ENCODE measurements at regions not wholly inside any gene's neighbourhood (a gene's known extent, or its start where the extent isn't known, plus 50 kb on each side); places are given as distances from the start of the nearest gene placed in this dataset.

GRCh38 chr18:56240405-56240804 is 398.0 kb downstream of the TXNL1 start:
- DNase-seq, result no peak
- Histone ChIP-seq H3K27ac (no peak overlapping the region), H3K4me1 (peaks cover 0 to 1% of the 10 kb centered on the region in 2 donors), H3K36me3 (no peaks in the 10 kb centered on the region), H3K4me3 (replicated peaks in 1 of 3) (no peak overlapping the region), H3K9me3 (no peaks in the 10 kb centered on the region), H3K27me3 (no peaks in the 10 kb centered on the region)
- intact Hi-C loops (cut with DNase I), result no loop called here
- no peak for TF ChIP-seq CTCF (IDR thresholded peaks at IDR 0.05)
- 96 to 99% methylated on average over 3 of the region's 3 CpGs for WGBS, 2 donors

GRCh38 chr18:56238576-56238975 is 399.8 kb downstream of the TXNL1 start:
- Histone ChIP-seq H3K9me3 (no peaks in the 10 kb centered on the region), H3K27me3 (no peaks in the 10 kb centered on the region), H3K4me3 (replicated peaks in 1 of 3) (no peak overlapping the region), H3K27ac (no peak overlapping the region), H3K36me3 (no peaks in the 10 kb centered on the region), H3K4me1 (no peaks in the 10 kb centered on the region)
- intact Hi-C loops (cut with DNase I), result no loop called here
- DNase-seq, result no peak
- WGBS, 2 donors, result 82 to 88% methylated on average over 3 of the region's 3 CpGs
- no peak for TF ChIP-seq CTCF (IDR thresholded peaks at IDR 0.05)
- no peak for TF ChIP-seq POLR2A (IDR thresholded peaks at IDR 0.05)

- WGBS, 2 donors, result 70 to 72% methylated on average over 8 of the region's 8 CpGs
- H3K9me3 ChIP-seq, result no peaks in the 10 kb centered on the region
- no peak overlapping the region for H3K27ac ChIP-seq
Measured at GRCh38 chr18:56235481-56236013, 402.8 kb downstream of the TXNL1 start.

DNA sequence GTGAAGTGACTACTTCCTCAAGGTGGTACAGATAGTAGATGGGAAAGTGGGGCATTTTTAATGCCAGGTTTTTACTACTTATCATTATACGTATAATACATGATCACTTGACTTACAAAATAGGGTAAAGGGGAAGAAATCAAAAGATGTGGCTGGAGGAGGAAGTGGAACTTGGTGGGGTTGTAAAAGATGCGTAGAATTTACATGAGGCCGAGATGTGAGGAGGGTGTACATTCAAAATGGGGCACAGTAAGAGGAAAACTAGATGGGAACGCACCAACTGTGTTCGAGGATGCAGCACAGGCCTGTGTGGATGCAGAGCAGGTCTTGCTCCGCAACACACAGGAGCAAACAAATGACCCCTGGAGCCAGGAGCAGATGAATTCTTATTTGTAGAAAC is 403.3 kb downstream of the TXNL1 start:
- Histone ChIP-seq H3K4me3 (replicated peaks in 1 of 3) (no peak overlapping the region), H3K4me1 (no peaks in the 10 kb centered on the region), H3K27me3 (no peaks in the 10 kb centered on the region), H3K36me3 (no peaks in the 10 kb centered on the region), H3K9me3 (no peaks in the 10 kb centered on the region), H3K27ac (no peak overlapping the region)
- intact Hi-C loops (cut with DNase I), result no loop called here
- no peak for DNase-seq
- no peak for TF ChIP-seq POLR2A (IDR thresholded peaks at IDR 0.05)
- TF ChIP-seq CTCF (IDR thresholded peaks at IDR 0.05), result no peak
- 82 to 93% methylated on average over 6 of the region's 6 CpGs for WGBS, 2 donors

More at GRCh38 chr18:56235481-56236013, 402.8 kb downstream of the TXNL1 start:
- no peaks in the 10 kb centered on the region for H3K27me3 ChIP-seq
- H3K4me1 ChIP-seq, result no peaks in the 10 kb centered on the region
- no peak overlapping the region for H3K4me3 ChIP-seq (replicated peaks in 1 of 3)
- DNase-seq, result no peak
- H3K36me3 ChIP-seq, result no peaks in the 10 kb centered on the region
- intact Hi-C loops (cut with DNase I), result no loop called here
- TF ChIP-seq POLR2A (IDR thresholded peaks at IDR 0.05), result no peak
- TF ChIP-seq CTCF (IDR thresholded peaks at IDR 0.05), result no peak

- DNase-seq, result no peak
- Histone ChIP-seq H3K4me3 (replicated peaks in 1 of 3) (no peak overlapping the region), H3K27me3 (no peaks in the 10 kb centered on the region), H3K36me3 (no peaks in the 10 kb centered on the region), H3K4me1 (no peaks in the 10 kb centered on the region), H3K27ac (no peak overlapping the region), H3K9me3 (no peaks in the 10 kb centered on the region)
- intact Hi-C loops (cut with DNase I), result no loop called here
- TF ChIP-seq POLR2A (IDR thresholded peaks at IDR 0.05) (no peak), CTCF (IDR thresholded peaks at IDR 0.05) (no peak)
- 59 to 71% methylated on average over 2 of the region's 2 CpGs for WGBS, 2 donors
Measured at GRCh38 chr18:56233595-56233994, 404.8 kb downstream of the TXNL1 start.
